Uterus (tissue), 3 donors: ENCODE measurements at regions not wholly inside any gene's neighbourhood (a gene's known extent, or its start where the extent isn't known, plus 50 kb on each side); places are given as distances from the start of the nearest gene placed in this dataset.

Experiments
- DNase-seq, 2 donors: peaks; one replicate each; pipeline ENCODE4 v3.0.0-alpha.2; 2019 to 2020
- H3K27ac ChIP-seq, 2 donors: fragments of 200-600 bp; sonication (generic); 1 replicate in 1 of 2; 2 replicates in 1 of 2; pipeline ENCODE4 v1.5.1; 2016 to 2018
- H3K27me3 ChIP-seq, 2 donors: fragments of 200-600 bp; sonication (generic); one replicate each; pipeline ENCODE4 v1.5.1; 2018 to 2019; ENCODE audit warnings: control low read depth in 1 of 2
- H3K36me3 ChIP-seq, 2 donors: fragments of 200-600 bp; sonication (generic); one replicate each; pipeline ENCODE4 v1.5.1; 2019; ENCODE audit warnings: control low read depth in 1 of 2
- H3K4me1 ChIP-seq, 2 donors: fragments of 200-600 bp; sonication (generic); one replicate each; pipeline ENCODE4 v1.5.1; 2018 to 2019; ENCODE audit warnings: control low read depth in 1 of 2
- H3K4me3 ChIP-seq, 2 donors: fragments of 200-600 bp; sonication (generic); 1 replicate in 1 of 2; 2 replicates in 1 of 2; pipeline ENCODE4 v1.5.1; 2018 to 2019; ENCODE audit warnings: mild to moderate bottlenecking in 1 of 2
- H3K9me3 ChIP-seq, 2 donors: fragments of 200-600 bp; sonication (generic); one replicate each; pipeline ENCODE4 v1.5.1; 2019; ENCODE audit warnings: control low read depth in 1 of 2
- CTCF ChIP-seq, 4 experiments: fragments of 200-600 bp in 2 of 4; fragments of 450-650 bp in 2 of 4; sonication (generic) in 2 of 4; IDR thresholded peaks; one replicate each; pipeline ENCODE4 v1.5.1; 2016 to 2019; ENCODE audit warnings: antibody characterized with exemption in 4 of 4, mild to moderate bottlenecking in 2 of 4, moderate library complexity in 1 of 4
- POLR2A ChIP-seq, 2 donors: fragments of 450-650 bp; IDR thresholded peaks; one replicate each; pipeline ENCODE4 v1.6.1; 2016; ENCODE audit warnings: antibody characterized with exemption in 2 of 2, mild to moderate bottlenecking in 1 of 2, moderate library complexity in 1 of 2
- intact Hi-C: fragments of 100-400 bp; cut with DNase I; formaldehyde crosslinking; loops from one replicate; pipeline ENCODE4 v1.15.1; 2023; ENCODE audit warnings: low total_unique reads
- donor health status: DM: yes; HTN: yes; CAD: no.

GRCh38 chr1:222970040-222970439 is 155.2 kb downstream of the DISP1 start:
- Histone ChIP-seq H3K4me3 (no peak overlapping the region), H3K27ac (peak overlapping the region; percentile 34 to 49), H3K27me3 (no peaks in the 10 kb centered on the region), H3K9me3 (no peaks in the 10 kb centered on the region), H3K36me3 (no peaks in the 10 kb centered on the region), H3K4me1 (peaks cover 0 to 3% of the 10 kb centered on the region in 2 donors)
- DNase-seq, result no peak
- no peak for TF ChIP-seq POLR2A (IDR thresholded peaks at IDR 0.05)
- TF ChIP-seq CTCF (IDR thresholded peaks at IDR 0.05), result no peak
- intact Hi-C loops, result no loop called here

GRCh38 chr1:222970711-222971110 is 155.9 kb downstream of the DISP1 start:
- Histone ChIP-seq H3K4me3 (no peak overlapping the region), H3K27me3 (no peaks in the 10 kb centered on the region), H3K36me3 (no peaks in the 10 kb centered on the region), H3K4me1 (peaks cover 0 to 6% of the 10 kb centered on the region in 2 donors), H3K9me3 (no peaks in the 10 kb centered on the region), H3K27ac (peak overlapping the region in 1 of 2 donors; percentile 49)
- TF ChIP-seq CTCF (IDR thresholded peaks at IDR 0.05), result no peak
- TF ChIP-seq POLR2A (IDR thresholded peaks at IDR 0.05), result no peak
- intact Hi-C loops, result no loop called here
- DNase-seq, result no peak

- H3K9me3 ChIP-seq, result no peaks in the 10 kb centered on the region
- H3K27me3 ChIP-seq, result no peaks in the 10 kb centered on the region
- no peak overlapping the region for H3K27ac ChIP-seq
- H3K4me3 ChIP-seq, result no peak overlapping the region
- peaks cover 4 to 6% of the 10 kb centered on the region in 2 donors for H3K4me1 ChIP-seq
- DNase-seq, result no peak
- intact Hi-C loops, result no loop called here
- H3K36me3 ChIP-seq, result no peaks in the 10 kb centered on the region
- TF ChIP-seq CTCF (IDR thresholded peaks at IDR 0.05), result no peak
These were observed 156.3 kb downstream of the DISP1 start for GRCh38 chr1:222971146-222971545.

- no peak for DNase-seq
- intact Hi-C loops, result no loop called here
- Histone ChIP-seq H3K36me3 (no peaks in the 10 kb centered on the region), H3K4me1 (peaks cover 4 to 6% of the 10 kb centered on the region in 2 donors), H3K4me3 (no peak overlapping the region), H3K27me3 (no peaks in the 10 kb centered on the region), H3K27ac (no peak overlapping the region), H3K9me3 (no peaks in the 10 kb centered on the region)
- TF ChIP-seq CTCF (IDR thresholded peaks at IDR 0.05), result no peak
- TF ChIP-seq POLR2A (IDR thresholded peaks at IDR 0.05), result no peak
These were observed 158.7 kb downstream of the DISP1 start for GRCh38 chr1:222973561-222973960.

GRCh38 chr1:222974496-222974895 is 159.7 kb downstream of the DISP1 start:
- peak overlapping the region in 1 of 2 donors; percentile 52 for H3K27ac ChIP-seq

More at GRCh38 chr1:222974496-222974895, 159.7 kb downstream of the DISP1 start:
- intact Hi-C loops, result no loop called here
- Histone ChIP-seq H3K4me3 (no peak overlapping the region), H3K4me1 (peaks cover 4 to 6% of the 10 kb centered on the region in 2 donors), H3K36me3 (no peaks in the 10 kb centered on the region), H3K9me3 (no peaks in the 10 kb centered on the region), H3K27me3 (no peaks in the 10 kb centered on the region)
- TF ChIP-seq CTCF (IDR thresholded peaks at IDR 0.05) (no peak), POLR2A (IDR thresholded peaks at IDR 0.05) (no peak)
- DNase-seq, result peak in 1 of 2 donors; percentile 38
